ENCODE measurements at regions not wholly inside any gene's neighbourhood (a gene's known extent, or its start where the extent isn't known, plus 50 kb on each side); places are given as distances from the start of the nearest gene placed in this dataset.

DNA sequence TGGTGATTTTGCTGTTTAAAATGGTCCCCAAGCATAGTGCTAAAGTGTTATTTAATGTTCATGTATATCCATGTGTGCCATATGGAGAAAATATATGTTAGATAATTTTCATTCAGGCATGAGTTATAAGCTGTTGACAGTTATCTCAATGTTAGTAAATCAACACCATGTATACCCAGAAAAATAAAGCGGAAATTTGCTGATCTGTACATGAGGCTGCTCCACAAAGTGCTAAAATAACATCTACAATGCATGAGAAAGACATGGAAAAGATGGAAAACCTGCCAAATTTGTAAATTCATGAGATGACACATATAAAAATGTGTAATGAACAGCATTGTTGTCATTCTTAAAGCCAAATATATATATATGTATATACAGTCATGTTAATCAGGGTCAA is 1199.2 kb downstream of the FSCB start:
- H3K9me1 ChIP-seq (ENCODE audit: insufficient read depth, low read length) = no peaks in the 10 kb centered on the region
- no peak overlapping the region for H3K14ac ChIP-seq (replicated peaks; ENCODE audit: low read depth, low read length)
- H3K4me3 ChIP-seq (ENCODE audit: insufficient read depth, low read depth, low read length) = no peak overlapping the region
- no peaks in the 10 kb centered on the region for H3K4me1 ChIP-seq (ENCODE audit: control insufficient read depth, insufficient read depth, low read length)
- H4K20me1 ChIP-seq (ENCODE audit: insufficient read depth, low read length) = no peaks in the 10 kb centered on the region
- no peaks in the 10 kb centered on the region for H3K79me1 ChIP-seq (ENCODE audit: low read depth in 1 of 2, low read length in 2 of 2)
- H3K4ac ChIP-seq (ENCODE audit: low read depth, low read length) = no peak overlapping the region
- no peak overlapping the region for H2AK9ac ChIP-seq (replicated peaks; ENCODE audit: low read depth, low read length, poor library complexity)
- no peaks in the 10 kb centered on the region for H3K9me3 ChIP-seq (ENCODE audit: control insufficient read depth, insufficient read depth, low read length)
- DNase-seq (no peak), ATAC-seq (ENCODE audit: low read depth) (no peak)
- no peaks in the 10 kb centered on the region for H3K27me3 ChIP-seq (ENCODE audit: control insufficient read depth, insufficient read depth, low read length)
- no peak overlapping the region for H3K23ac ChIP-seq (ENCODE audit: low read depth, low read length)
- no CpG with 5 or more reads among the region's 1 CpG for WGBS, 2 experiments (ENCODE audit: extremely low coverage in 2 of 2, insufficient read length in 1 of 2)
- H2BK5ac ChIP-seq (ENCODE audit: low read depth, low read length, poor library complexity, severe bottlenecking) = no peak overlapping the region
- H2AK5ac ChIP-seq (ENCODE audit: low read depth, low read length) = no peak overlapping the region
- no TSS peak for BruUV-seq (replicated peaks)
- no peak overlapping the region for H3K4me2 ChIP-seq (ENCODE audit: low read depth, low read length)
- no peaks in the 10 kb centered on the region for H3K36me3 ChIP-seq (ENCODE audit: control insufficient read depth, insufficient read depth, low read length)
- in situ Hi-C loops (cut with MboI; ENCODE audit: low sequenced_read_pairs) = no loop called here
- no peak overlapping the region for H3K9ac ChIP-seq (ENCODE audit: low read depth, low read length)
- POLR2A ChIA-PET (ENCODE audit: unreplicated experiment) = no interaction called here
- intact Hi-C loops (cut with micrococcal nuclease) = no loop called here
- no peak overlapping the region for H4K8ac ChIP-seq (ENCODE audit: low read depth in 2 of 2, low read length in 2 of 2)
- TF ChIP-seq MAZ (IDR thresholded peaks at IDR 0.05; ENCODE audit: borderline replicate concordance, low read depth, low read length) (no peak), FOS (IDR thresholded peaks at IDR 0.05; ENCODE audit: low read depth, low read length) (no peak), BHLHE40 (IDR thresholded peaks at IDR 0.05; ENCODE audit: low read depth, low read length) (no peak), CHD1 (IDR thresholded peaks at IDR 0.05; ENCODE audit: low read depth, low read length) (no peak), RCOR1 (IDR thresholded peaks at IDR 0.05; ENCODE audit: insufficient replicate concordance, low read length) (no peak), CEBPB (IDR thresholded peaks at IDR 0.05; ENCODE audit: low read depth, low read length) (no peak), MAFK (IDR thresholded peaks at IDR 0.05; ENCODE audit: low read depth, low read length) (no peak), POLR2A (IDR thresholded peaks at IDR 0.05; ENCODE audit: low read depth, low read length) (no peak)
- TF ChIP-seq, protein P1, sequence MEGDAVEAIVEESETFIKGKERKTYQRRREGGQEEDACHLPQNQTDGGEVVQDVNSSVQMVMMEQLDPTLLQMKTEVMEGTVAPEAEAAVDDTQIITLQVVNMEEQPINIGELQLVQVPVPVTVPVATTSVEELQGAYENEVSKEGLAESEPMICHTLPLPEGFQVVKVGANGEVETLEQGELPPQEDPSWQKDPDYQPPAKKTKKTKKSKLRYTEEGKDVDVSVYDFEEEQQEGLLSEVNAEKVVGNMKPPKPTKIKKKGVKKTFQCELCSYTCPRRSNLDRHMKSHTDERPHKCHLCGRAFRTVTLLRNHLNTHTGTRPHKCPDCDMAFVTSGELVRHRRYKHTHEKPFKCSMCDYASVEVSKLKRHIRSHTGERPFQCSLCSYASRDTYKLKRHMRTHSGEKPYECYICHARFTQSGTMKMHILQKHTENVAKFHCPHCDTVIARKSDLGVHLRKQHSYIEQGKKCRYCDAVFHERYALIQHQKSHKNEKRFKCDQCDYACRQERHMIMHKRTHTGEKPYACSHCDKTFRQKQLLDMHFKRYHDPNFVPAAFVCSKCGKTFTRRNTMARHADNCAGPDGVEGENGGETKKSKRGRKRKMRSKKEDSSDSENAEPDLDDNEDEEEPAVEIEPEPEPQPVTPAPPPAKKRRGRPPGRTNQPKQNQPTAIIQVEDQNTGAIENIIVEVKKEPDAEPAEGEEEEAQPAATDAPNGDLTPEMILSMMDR (conservative IDR thresholded peaks at IDR 0.05; ENCODE audit: low read depth, low read length) = no peak
- TF ChIP-seq, protein P2, sequence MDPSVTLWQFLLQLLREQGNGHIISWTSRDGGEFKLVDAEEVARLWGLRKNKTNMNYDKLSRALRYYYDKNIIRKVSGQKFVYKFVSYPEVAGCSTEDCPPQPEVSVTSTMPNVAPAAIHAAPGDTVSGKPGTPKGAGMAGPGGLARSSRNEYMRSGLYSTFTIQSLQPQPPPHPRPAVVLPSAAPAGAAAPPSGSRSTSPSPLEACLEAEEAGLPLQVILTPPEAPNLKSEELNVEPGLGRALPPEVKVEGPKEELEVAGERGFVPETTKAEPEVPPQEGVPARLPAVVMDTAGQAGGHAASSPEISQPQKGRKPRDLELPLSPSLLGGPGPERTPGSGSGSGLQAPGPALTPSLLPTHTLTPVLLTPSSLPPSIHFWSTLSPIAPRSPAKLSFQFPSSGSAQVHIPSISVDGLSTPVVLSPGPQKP (IDR thresholded peaks at IDR 0.05; ENCODE audit: borderline replicate concordance, low read depth, low read length) = no peak
- TF ChIP-seq, protein P3, sequence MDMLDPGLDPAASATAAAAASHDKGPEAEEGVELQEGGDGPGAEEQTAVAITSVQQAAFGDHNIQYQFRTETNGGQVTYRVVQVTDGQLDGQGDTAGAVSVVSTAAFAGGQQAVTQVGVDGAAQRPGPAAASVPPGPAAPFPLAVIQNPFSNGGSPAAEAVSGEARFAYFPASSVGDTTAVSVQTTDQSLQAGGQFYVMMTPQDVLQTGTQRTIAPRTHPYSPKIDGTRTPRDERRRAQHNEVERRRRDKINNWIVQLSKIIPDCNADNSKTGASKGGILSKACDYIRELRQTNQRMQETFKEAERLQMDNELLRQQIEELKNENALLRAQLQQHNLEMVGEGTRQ (IDR thresholded peaks at IDR 0.05; ENCODE audit: low read depth, low read length) = no peak
- dilution Hi-C loops (cut with HindIII; ENCODE audit: low sequenced_read_pairs, unreplicated experiment) = no loop called here
- H3K56ac ChIP-seq (ENCODE audit: extremely low read depth, insufficient read depth, low read length) = no peak overlapping the region
- H4K5ac ChIP-seq (ENCODE audit: low read depth, low read length) = no peak overlapping the region
- H3K27ac ChIP-seq (ENCODE audit: insufficient read depth, low read length) = no peak overlapping the region
- no peak overlapping the region for H4K91ac ChIP-seq (ENCODE audit: insufficient read depth, low read depth, low read length)
- no peak overlapping the region for H2BK20ac ChIP-seq (ENCODE audit: low read depth, low read length)
- no peak overlapping the region for H2BK120ac ChIP-seq (ENCODE audit: low read depth, low read length)
- no peak overlapping the region for H2BK15ac ChIP-seq (ENCODE audit: low read depth, low read length)
- CTCF ChIA-PET = no interaction called here
- no peak overlapping the region for H2AFZ ChIP-seq (replicated peaks; ENCODE audit: low read length, poor library complexity)
- no peak overlapping the region for H3K18ac ChIP-seq (ENCODE audit: low read depth, low read length)
